HG03442 (cell line): ENCODE measurements at regions not wholly inside any gene's neighbourhood (a gene's known extent, or its start where the extent isn't known, plus 50 kb on each side); places are given as distances from the start of the nearest gene placed in this dataset.
A peak's percentile ranks its signal among the peaks of the same experiment; 100 is the strongest.
"Not testable (repeated sequence)": the region's sequence is repeated elsewhere in the genome, so short reads cannot be mapped to it uniquely, and the experiment has no call there.

Source experiments
- ATAC-seq: cut with Tn5 transposase; IDR thresholded peaks from one replicate; pipeline ENCODE4 v1.9.1; 2021; ENCODE audit warnings: mild to moderate bottlenecking, moderate library complexity; ENCODE audit not compliant: unreplicated experiment

- ATAC-seq, result no peak
Observed at GRCh38 chr7:93830141-93830925, 60.2 kb downstream of the TFPI2 start.

- peak; percentile 88 for ATAC-seq
Observed at GRCh38 chr7:93828260-93828659, 62.3 kb downstream of the TFPI2 start.

GRCh38 chr7:93823621-93824020, 66.9 kb downstream of the TFPI2 start:
- no peak for ATAC-seq

GRCh38 chr7:93821463-93821862, 69.1 kb downstream of the TFPI2 start:
- no peak for ATAC-seq

GRCh38 chr7:93819699-93820098, 70.9 kb downstream of the TFPI2 start:
- no peak for ATAC-seq

- no peak for ATAC-seq
Observed at GRCh38 chr7:93817526-93817925, 73.0 kb downstream of the TFPI2 start.

GRCh38 chr7:93817004-93817403, 73.5 kb downstream of the TFPI2 start:
- no peak for ATAC-seq

- no peak for ATAC-seq
Observed at GRCh38 chr7:93813514-93813913, 77.0 kb downstream of the TFPI2 start.

- ATAC-seq, result no peak
Observed at GRCh38 chr7:93812061-93812460, 78.5 kb downstream of the TFPI2 start.

- ATAC-seq, result no peak
Observed at GRCh38 chr7:93811198-93811597, 79.4 kb downstream of the TFPI2 start.

GRCh38 chr7:93810561-93810960, 80.0 kb downstream of the TFPI2 start:
- ATAC-seq, result no peak

- ATAC-seq, result no peak
Observed at GRCh38 chr7:93804726-93805125, 85.8 kb downstream of the TFPI2 start.

GRCh38 chr7:93799750-93800357, 90.7 kb downstream of the TFPI2 start:
- no peak for ATAC-seq

GRCh38 chr7:93793084-93793697, 97.4 kb downstream of the TFPI2 start:
- not testable (repeated sequence) for ATAC-seq

- no peak for ATAC-seq
Observed at GRCh38 chr7:93779115-93779514, 111.4 kb downstream of the TFPI2 start.

GRCh38 chr7:93778384-93778783, 112.2 kb downstream of the TFPI2 start:
- no peak for ATAC-seq

GRCh38 chr7:93773446-93773845, 117.1 kb downstream of the TFPI2 start:
- no peak for ATAC-seq

- no peak for ATAC-seq
Observed at GRCh38 chr7:93765475-93765874, 125.1 kb downstream of the TFPI2 start.

GRCh38 chr7:93758631-93759030, 131.9 kb downstream of the TFPI2 start:
- no peak for ATAC-seq

GRCh38 chr7:93757426-93757825, 133.1 kb downstream of the TFPI2 start:
- ATAC-seq, result no peak

- ATAC-seq, result no peak
Observed at GRCh38 chr7:93756890-93757289, 133.7 kb downstream of the TFPI2 start.

- ATAC-seq, result no peak
Observed at GRCh38 chr7:93751421-93751820, 139.1 kb downstream of the TFPI2 start.
